ENCODE measurements at regions not wholly inside any gene's neighbourhood (a gene's known extent, or its start where the extent isn't known, plus 50 kb on each side); places are given as distances from the start of the nearest gene placed in this dataset.

DNA sequence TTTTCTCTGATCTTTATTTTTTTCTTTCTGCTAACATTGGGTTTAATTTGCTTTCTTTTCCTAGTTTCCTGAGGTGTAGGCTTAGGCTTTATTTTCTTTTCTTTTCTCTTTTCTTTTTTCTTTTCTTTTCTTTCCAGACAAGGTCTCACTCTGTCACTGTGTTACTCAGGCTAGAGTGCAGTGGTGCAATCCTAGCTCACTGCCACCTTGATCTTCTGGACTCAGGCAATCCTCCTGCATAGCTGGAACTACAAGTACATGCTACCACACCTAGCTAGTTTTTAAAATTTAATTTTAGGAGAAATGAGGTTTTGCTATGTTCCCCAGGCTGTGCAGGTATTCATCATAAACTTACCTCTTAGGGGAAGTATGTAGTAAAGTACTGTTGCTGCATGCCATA lies 197.8 kb upstream of the ANKRD50 start:
- no peak for TF ChIP-seq POLR2A (IDR thresholded peaks at IDR 0.05)
- TF ChIP-seq, protein P1, sequence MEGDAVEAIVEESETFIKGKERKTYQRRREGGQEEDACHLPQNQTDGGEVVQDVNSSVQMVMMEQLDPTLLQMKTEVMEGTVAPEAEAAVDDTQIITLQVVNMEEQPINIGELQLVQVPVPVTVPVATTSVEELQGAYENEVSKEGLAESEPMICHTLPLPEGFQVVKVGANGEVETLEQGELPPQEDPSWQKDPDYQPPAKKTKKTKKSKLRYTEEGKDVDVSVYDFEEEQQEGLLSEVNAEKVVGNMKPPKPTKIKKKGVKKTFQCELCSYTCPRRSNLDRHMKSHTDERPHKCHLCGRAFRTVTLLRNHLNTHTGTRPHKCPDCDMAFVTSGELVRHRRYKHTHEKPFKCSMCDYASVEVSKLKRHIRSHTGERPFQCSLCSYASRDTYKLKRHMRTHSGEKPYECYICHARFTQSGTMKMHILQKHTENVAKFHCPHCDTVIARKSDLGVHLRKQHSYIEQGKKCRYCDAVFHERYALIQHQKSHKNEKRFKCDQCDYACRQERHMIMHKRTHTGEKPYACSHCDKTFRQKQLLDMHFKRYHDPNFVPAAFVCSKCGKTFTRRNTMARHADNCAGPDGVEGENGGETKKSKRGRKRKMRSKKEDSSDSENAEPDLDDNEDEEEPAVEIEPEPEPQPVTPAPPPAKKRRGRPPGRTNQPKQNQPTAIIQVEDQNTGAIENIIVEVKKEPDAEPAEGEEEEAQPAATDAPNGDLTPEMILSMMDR (IDR thresholded peaks at IDR 0.05), result no peak
- Histone ChIP-seq H3K27ac (no peak overlapping the region), H3K36me3 (no peaks in the 10 kb centered on the region), H3K4me3 (no peak overlapping the region), H3K9me3 (no peaks in the 10 kb centered on the region), H3K4me1 (no peaks in the 10 kb centered on the region), H3K27me3 (no peaks in the 10 kb centered on the region)
- DNase-seq, result no peak

DNA sequence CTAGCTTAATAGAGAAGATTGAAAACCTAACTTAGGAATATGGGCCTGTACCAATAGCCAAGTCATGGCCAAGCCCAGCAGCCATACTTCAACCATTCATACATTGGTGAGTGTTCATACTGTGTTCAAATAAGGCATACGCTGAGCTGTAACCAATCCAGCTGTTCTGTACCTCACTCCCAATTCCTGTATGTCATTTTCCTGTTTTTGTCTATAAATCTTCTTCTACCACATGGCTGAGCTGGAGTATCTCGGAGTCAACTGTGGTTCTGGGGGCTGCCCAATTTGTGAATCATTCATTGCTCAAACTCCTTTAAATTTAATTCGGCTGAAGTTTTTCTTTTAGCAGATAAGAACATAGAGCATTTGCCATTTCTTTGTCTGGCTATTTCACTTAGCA lies 195.3 kb upstream of the ANKRD50 start:
- no peaks in the 10 kb centered on the region for H3K4me1 ChIP-seq

DNA sequence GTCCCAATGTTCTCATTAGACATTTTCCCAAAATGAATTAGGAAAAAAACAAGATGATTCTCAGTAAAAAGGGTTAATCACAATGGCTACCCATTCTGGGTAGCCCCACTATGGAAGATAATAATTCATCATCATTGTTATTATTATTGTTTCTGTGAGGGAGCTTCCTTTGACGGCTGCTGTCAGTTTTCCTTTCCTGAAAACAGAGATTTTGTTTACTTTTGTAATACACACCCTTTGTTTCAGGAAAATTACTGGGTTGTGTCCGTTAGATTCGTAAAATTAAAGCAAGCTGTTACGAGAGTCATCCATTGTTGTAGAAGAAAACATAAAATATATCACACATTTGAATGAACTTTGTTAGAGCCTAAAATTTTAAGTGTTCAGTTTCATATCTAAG lies 192.9 kb upstream of the ANKRD50 start:
- H3K4me3 ChIP-seq, result no peak overlapping the region
- H3K4me1 ChIP-seq, result no peaks in the 10 kb centered on the region
- H3K9me3 ChIP-seq, result no peaks in the 10 kb centered on the region
- no peaks in the 10 kb centered on the region for H3K27me3 ChIP-seq
- TF ChIP-seq, protein P1 (IDR thresholded peaks at IDR 0.05), result no peak
- no peak for TF ChIP-seq POLR2A (IDR thresholded peaks at IDR 0.05)
- DNase-seq, result no peak
- no peaks in the 10 kb centered on the region for H3K36me3 ChIP-seq
- H3K27ac ChIP-seq, result no peak overlapping the region

More for the DNA sequence above, 195.3 kb upstream of the ANKRD50 start:
- no peaks in the 10 kb centered on the region for H3K27me3 ChIP-seq
- H3K27ac ChIP-seq, result no peak overlapping the region
- H3K9me3 ChIP-seq, result no peaks in the 10 kb centered on the region
- no peak for DNase-seq
- TF ChIP-seq, protein P1 (IDR thresholded peaks at IDR 0.05), result no peak
- TF ChIP-seq POLR2A (IDR thresholded peaks at IDR 0.05), result no peak
- H3K4me3 ChIP-seq, result no peak overlapping the region
- H3K36me3 ChIP-seq, result no peaks in the 10 kb centered on the region

DNA sequence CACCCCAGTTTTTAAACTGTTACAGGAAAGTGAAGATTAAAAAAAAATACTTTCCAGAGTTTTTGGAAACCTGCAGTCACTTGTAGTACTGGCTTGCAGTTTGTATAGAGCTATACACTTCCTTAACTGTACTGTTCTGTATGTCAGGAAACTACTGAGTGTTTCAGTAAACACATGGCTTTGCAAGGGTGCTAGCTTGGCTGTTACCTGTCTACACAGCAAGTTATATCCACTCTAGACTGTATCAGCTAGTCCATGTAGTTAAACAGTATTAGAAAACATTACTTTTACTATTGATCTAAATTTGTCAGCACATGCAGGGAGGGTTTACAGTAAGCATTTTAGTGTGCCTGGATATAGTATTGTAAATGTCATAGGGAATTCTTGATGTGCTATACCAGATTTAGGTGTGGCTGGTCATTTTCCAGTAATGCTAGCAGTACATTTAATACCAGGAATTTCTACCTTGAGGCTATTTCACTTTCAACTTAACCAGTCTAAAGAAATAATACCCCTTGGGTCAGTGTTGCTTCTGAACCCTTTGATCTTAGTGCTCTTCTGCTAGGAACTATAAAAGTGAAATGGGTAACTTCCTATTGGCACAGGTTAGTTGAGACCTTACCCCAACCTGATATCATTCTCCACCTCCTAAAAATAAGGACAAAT lies 192.3 kb upstream of the ANKRD50 start:
- H3K4me1 ChIP-seq, result no peaks in the 10 kb centered on the region
- no peak for TF ChIP-seq POLR2A (IDR thresholded peaks at IDR 0.05)
- TF ChIP-seq, protein P1 (IDR thresholded peaks at IDR 0.05), result no peak
- H3K36me3 ChIP-seq, result no peaks in the 10 kb centered on the region
- DNase-seq, result no peak
- no peaks in the 10 kb centered on the region for H3K27me3 ChIP-seq
- H3K9me3 ChIP-seq, result no peaks in the 10 kb centered on the region
- H3K4me3 ChIP-seq, result no peak overlapping the region
- H3K27ac ChIP-seq, result no peak overlapping the region

DNA sequence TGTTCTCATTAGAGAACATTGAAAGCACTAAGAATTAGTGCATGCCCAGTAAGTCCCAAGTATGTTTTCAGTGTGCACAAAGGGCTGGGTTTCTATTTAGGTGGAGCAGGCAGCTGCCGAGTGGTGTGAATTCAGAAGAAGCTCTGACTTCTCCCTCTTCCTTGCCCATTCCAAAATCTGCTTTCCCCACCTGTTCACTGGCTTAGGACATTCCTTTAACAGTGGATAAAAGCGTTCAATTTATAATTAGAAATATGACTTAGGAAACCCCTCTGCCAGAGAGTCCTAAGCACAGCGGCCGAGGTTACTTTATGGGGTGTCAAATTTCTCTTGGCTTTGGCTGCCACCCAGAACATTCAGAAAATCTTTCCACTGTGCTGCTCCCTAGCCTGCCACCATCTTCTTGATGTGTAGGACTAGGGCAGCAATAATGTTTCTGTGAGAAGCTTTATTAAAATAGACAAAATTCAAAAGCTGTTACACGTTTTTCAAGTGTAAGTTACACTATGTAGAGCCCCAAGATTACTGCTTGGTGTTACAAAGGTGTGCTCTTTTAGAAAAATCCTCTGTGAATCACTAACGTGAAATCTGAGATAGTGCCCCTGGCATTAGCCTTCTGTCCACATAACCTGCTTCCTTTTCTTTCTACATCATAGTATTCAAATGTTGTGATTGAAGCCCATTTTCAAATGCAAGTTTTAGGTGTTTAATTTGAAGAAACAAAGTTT lies 191.6 kb upstream of the ANKRD50 start:
- H3K27me3 ChIP-seq, result no peaks in the 10 kb centered on the region
- no peaks in the 10 kb centered on the region for H3K4me1 ChIP-seq
- peak overlapping the region in 1 of 4 donors; percentile 4 for H3K4me3 ChIP-seq
- H3K27ac ChIP-seq, result no peak overlapping the region
- no peaks in the 10 kb centered on the region for H3K36me3 ChIP-seq
- no peak for TF ChIP-seq POLR2A (IDR thresholded peaks at IDR 0.05)
- TF ChIP-seq, protein P1 (IDR thresholded peaks at IDR 0.05), result no peak
- H3K9me3 ChIP-seq, result no peaks in the 10 kb centered on the region
- DNase-seq, result no peak
